ENCODE measurements at regions not wholly inside any gene's neighbourhood (a gene's known extent, or its start where the extent isn't known, plus 50 kb on each side); places are given as distances from the start of the nearest gene placed in this dataset.

DNA sequence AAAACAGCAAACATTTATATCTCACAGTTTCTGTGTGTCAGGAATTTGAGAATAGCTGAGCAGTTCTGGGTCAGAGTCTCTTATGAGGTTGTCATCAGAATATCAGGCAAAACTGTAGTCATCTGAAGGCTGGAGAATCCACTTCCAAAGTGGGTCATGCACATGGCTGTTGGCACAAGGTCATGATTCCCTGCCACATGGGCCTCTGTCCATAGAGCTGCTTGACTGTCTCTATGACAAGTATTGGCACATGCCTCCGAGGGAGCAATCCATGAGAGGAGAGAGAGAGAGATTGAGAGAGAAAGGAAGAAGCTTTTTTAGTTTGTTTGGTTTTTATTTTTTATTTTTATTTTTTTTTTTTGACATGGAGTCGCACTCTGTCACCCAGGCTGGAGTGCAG is 101.8 kb upstream of the DDX18 start:
- Mint-ChIP-seq H3K9me3 (no peaks in the 10 kb centered on the region), H3K36me3 (ENCODE audit: low read depth) (no peaks in the 10 kb centered on the region), H3K4me3 (no peak overlapping the region), H3K27ac (no peak overlapping the region), H3K27me3 (ENCODE audit: insufficient read depth, low read depth, poor library complexity) (peaks cover 4% of the 10 kb centered on the region), H3K4me1 (no peaks in the 10 kb centered on the region)
- no peak overlapping the region for H2AFZ ChIP-seq
- DNase-seq (ENCODE audit: low spot score), result no peak
- ATAC-seq, result no peak
- no peaks in the 10 kb centered on the region for H3K79me2 ChIP-seq (replicated peaks; ENCODE audit: insufficient read depth)
- no peak overlapping the region for H3K4me3 ChIP-seq
- 0 out of 2 replicates have a peak, but pooled peaks cover 4% of the 10 kb centered on the region for H3K9me2 ChIP-seq (ENCODE audit: insufficient read depth)
- no peaks in the 10 kb centered on the region for H3K4me1 ChIP-seq (ENCODE audit: insufficient read depth)
- H4K20me1 ChIP-seq (replicated peaks; ENCODE audit: insufficient read depth), result no peaks in the 10 kb centered on the region
- no peak overlapping the region for H3K27ac ChIP-seq (ENCODE audit: low read depth)
- H3F3A ChIP-seq (replicated peaks; ENCODE audit: low read depth), result no peaks in the 10 kb centered on the region
- H3K36me3 ChIP-seq (ENCODE audit: insufficient read depth), result no peaks in the 10 kb centered on the region
- no peak for TF ChIP-seq STAT1 (IDR thresholded peaks at IDR 0.05; ENCODE audit: unreplicated experiment)
- TF ChIP-seq ZNF114 (CRISPR knock-in tag; IDR thresholded peaks at IDR 0.05), result no peak
- TF ChIP-seq, protein P1, sequence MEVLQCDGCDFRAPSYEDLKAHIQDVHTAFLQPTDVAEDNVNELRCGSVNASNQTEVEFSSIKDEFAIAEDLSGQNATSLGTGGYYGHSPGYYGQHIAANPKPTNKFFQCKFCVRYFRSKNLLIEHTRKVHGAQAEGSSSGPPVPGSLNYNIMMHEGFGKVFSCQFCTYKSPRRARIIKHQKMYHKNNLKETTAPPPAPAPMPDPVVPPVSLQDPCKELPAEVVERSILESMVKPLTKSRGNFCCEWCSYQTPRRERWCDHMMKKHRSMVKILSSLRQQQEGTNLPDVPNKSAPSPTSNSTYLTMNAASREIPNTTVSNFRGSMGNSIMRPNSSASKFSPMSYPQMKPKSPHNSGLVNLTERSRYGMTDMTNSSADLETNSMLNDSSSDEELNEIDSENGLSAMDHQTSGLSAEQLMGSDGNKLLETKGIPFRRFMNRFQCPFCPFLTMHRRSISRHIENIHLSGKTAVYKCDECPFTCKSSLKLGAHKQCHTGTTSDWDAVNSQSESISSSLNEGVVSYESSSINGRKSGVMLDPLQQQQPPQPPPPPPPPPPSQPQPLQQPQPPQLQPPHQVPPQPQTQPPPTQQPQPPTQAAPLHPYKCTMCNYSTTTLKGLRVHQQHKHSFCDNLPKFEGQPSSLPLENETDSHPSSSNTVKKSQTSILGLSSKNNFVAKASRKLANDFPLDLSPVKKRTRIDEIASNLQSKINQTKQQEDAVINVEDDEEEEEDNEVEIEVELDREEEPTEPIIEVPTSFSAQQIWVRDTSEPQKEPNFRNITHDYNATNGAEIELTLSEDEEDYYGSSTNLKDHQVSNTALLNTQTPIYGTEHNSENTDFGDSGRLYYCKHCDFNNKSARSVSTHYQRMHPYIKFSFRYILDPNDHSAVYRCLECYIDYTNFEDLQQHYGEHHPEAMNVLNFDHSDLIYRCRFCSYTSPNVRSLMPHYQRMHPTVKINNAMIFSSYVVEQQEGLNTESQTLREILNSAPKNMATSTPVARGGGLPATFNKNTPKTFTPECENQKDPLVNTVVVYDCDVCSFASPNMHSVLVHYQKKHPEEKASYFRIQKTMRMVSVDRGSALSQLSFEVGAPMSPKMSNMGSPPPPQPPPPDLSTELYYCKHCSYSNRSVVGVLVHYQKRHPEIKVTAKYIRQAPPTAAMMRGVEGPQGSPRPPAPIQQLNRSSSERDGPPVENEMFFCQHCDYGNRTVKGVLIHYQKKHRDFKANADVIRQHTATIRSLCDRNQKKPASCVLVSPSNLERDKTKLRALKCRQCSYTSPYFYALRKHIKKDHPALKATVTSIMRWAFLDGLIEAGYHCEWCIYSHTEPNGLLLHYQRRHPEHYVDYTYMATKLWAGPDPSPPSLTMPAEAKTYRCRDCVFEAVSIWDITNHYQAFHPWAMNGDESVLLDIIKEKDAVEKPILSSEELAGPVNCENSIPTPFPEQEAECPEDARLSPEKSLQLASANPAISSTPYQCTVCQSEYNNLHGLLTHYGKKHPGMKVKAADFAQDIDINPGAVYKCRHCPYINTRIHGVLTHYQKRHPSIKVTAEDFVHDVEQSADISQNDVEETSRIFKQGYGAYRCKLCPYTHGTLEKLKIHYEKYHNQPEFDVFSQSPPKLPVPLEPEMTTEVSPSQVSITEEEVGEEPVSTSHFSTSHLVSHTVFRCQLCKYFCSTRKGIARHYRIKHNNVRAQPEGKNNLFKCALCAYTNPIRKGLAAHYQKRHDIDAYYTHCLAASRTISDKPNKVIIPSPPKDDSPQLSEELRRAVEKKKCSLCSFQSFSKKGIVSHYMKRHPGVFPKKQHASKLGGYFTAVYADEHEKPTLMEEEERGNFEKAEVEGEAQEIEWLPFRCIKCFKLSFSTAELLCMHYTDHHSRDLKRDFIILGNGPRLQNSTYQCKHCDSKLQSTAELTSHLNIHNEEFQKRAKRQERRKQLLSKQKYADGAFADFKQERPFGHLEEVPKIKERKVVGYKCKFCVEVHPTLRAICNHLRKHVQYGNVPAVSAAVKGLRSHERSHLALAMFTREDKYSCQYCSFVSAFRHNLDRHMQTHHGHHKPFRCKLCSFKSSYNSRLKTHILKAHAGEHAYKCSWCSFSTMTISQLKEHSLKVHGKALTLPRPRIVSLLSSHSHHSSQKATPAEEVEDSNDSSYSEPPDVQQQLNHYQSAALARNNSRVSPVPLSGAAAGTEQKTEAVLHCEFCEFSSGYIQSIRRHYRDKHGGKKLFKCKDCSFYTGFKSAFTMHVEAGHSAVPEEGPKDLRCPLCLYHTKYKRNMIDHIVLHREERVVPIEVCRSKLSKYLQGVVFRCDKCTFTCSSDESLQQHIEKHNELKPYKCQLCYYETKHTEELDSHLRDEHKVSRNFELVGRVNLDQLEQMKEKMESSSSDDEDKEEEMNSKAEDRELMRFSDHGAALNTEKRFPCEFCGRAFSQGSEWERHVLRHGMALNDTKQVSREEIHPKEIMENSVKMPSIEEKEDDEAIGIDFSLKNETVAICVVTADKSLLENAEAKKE (CRISPR knock-in tag; IDR thresholded peaks at IDR 0.05), result no peak
- TF ChIP-seq ZNF331 (CRISPR knock-in tag; IDR thresholded peaks at IDR 0.05; ENCODE audit: low read depth), result no peak
- no peak for TF ChIP-seq CREB1 (CRISPR knock-in tag; IDR thresholded peaks at IDR 0.05; ENCODE audit: low read depth)
- TF ChIP-seq, protein P2, sequence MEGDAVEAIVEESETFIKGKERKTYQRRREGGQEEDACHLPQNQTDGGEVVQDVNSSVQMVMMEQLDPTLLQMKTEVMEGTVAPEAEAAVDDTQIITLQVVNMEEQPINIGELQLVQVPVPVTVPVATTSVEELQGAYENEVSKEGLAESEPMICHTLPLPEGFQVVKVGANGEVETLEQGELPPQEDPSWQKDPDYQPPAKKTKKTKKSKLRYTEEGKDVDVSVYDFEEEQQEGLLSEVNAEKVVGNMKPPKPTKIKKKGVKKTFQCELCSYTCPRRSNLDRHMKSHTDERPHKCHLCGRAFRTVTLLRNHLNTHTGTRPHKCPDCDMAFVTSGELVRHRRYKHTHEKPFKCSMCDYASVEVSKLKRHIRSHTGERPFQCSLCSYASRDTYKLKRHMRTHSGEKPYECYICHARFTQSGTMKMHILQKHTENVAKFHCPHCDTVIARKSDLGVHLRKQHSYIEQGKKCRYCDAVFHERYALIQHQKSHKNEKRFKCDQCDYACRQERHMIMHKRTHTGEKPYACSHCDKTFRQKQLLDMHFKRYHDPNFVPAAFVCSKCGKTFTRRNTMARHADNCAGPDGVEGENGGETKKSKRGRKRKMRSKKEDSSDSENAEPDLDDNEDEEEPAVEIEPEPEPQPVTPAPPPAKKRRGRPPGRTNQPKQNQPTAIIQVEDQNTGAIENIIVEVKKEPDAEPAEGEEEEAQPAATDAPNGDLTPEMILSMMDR (conservative IDR thresholded peaks at IDR 0.05; ENCODE audit: low read depth in 2 of 2), result no peak
- TF ChIP-seq EZH2phosphoT487 (IDR thresholded peaks at IDR 0.05; ENCODE audit: unreplicated experiment), result no peak
- TF ChIP-seq POLR2AphosphoS5 (IDR thresholded peaks at IDR 0.05; ENCODE audit: low read depth), result no peak
- TF ChIP-seq, protein P3, sequence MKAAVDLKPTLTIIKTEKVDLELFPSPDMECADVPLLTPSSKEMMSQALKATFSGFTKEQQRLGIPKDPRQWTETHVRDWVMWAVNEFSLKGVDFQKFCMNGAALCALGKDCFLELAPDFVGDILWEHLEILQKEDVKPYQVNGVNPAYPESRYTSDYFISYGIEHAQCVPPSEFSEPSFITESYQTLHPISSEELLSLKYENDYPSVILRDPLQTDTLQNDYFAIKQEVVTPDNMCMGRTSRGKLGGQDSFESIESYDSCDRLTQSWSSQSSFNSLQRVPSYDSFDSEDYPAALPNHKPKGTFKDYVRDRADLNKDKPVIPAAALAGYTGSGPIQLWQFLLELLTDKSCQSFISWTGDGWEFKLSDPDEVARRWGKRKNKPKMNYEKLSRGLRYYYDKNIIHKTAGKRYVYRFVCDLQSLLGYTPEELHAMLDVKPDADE (IDR thresholded peaks at IDR 0.05), result no peak
- TF ChIP-seq JUNB (IDR thresholded peaks at IDR 0.05; ENCODE audit: unreplicated experiment), result no peak
- TF ChIP-seq, protein P4, sequence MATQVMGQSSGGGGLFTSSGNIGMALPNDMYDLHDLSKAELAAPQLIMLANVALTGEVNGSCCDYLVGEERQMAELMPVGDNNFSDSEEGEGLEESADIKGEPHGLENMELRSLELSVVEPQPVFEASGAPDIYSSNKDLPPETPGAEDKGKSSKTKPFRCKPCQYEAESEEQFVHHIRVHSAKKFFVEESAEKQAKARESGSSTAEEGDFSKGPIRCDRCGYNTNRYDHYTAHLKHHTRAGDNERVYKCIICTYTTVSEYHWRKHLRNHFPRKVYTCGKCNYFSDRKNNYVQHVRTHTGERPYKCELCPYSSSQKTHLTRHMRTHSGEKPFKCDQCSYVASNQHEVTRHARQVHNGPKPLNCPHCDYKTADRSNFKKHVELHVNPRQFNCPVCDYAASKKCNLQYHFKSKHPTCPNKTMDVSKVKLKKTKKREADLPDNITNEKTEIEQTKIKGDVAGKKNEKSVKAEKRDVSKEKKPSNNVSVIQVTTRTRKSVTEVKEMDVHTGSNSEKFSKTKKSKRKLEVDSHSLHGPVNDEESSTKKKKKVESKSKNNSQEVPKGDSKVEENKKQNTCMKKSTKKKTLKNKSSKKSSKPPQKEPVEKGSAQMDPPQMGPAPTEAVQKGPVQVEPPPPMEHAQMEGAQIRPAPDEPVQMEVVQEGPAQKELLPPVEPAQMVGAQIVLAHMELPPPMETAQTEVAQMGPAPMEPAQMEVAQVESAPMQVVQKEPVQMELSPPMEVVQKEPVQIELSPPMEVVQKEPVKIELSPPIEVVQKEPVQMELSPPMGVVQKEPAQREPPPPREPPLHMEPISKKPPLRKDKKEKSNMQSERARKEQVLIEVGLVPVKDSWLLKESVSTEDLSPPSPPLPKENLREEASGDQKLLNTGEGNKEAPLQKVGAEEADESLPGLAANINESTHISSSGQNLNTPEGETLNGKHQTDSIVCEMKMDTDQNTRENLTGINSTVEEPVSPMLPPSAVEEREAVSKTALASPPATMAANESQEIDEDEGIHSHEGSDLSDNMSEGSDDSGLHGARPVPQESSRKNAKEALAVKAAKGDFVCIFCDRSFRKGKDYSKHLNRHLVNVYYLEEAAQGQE (IDR thresholded peaks at IDR 0.05; ENCODE audit: unreplicated experiment), result no peak
- TF ChIP-seq EZH2 (IDR thresholded peaks at IDR 0.05; ENCODE audit: low read depth, unreplicated experiment), result no peak
- TF ChIP-seq NANOG (IDR thresholded peaks at IDR 0.05; ENCODE audit: borderline replicate concordance), result no peak
- no peaks in the 10 kb centered on the region for H3K27me3 ChIP-seq (ENCODE audit: insufficient read depth)
- H3K4me2 ChIP-seq, result no peak overlapping the region
